ENCODE measurements at regions not wholly inside any gene's neighbourhood (a gene's known extent, or its start where the extent isn't known, plus 50 kb on each side); places are given as distances from the start of the nearest gene placed in this dataset.

DNA sequence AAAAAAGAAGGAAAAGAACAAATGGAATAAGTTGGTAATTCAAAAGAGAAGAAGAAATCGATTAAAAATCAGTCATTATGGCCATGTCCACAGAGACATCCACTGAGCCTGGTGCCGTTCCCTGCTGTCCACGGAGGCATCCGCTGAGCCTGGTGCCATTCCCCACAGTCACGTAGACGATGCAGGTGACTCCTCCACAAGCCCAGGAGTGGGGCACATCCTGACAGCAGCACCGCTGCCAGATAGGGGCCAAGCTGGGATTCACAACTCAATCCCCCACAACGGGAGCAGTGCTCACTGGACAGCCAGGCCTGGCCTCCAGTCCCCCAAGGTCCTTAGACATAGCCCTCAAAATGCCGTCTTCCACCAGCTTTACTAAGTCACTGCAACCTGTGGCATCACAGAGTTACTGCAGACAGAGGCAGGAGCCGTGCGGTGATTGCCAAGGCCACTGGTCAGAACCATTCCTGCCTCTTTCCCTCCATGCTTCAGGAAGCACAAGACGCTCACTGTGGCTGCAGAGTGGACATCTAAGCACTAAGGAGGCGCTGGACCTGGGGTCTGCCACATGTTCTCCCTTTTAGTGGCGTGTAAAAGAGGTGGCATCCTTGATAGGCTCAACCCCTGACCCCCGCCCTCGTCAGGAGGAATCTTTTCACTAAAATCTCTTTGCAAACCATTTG is 131.5 kb upstream of the SPACA7 start:
- Histone ChIP-seq H3K9ac (replicated peaks; ENCODE audit: extremely low read depth, insufficient read depth, low read length) (no peak overlapping the region), H3K9me3 (replicated peaks; ENCODE audit: control insufficient read depth, insufficient read depth, low read length) (no peaks in the 10 kb centered on the region), H3K4me1 (ENCODE audit: control insufficient read depth, extremely low read depth, insufficient read depth, low read length) (no peaks in the 10 kb centered on the region), H3K4me2 (ENCODE audit: insufficient read depth, low read length) (no peak overlapping the region), H3K79me2 (ENCODE audit: control insufficient read depth, insufficient read depth, low read length) (no peaks in the 10 kb centered on the region), H3K27me3 (ENCODE audit: control insufficient read depth in 2 of 2, insufficient read depth in 2 of 2, low read length in 2 of 2) (no peaks in the 10 kb centered on the region), H4K20me1 (replicated peaks; ENCODE audit: control insufficient read depth, extremely low read depth, insufficient read depth, low read length) (no peaks in the 10 kb centered on the region), H2AFZ (ENCODE audit: low read depth, low read length) (no peak overlapping the region), H3K4me3 (replicated peaks in 1 of 3; ENCODE audit: insufficient read depth in 1 of 3, low read depth in 1 of 3, low read length in 3 of 3) (no peak overlapping the region), H3K36me3 (ENCODE audit: control insufficient read depth in 2 of 2, extremely low read depth in 1 of 2, insufficient read depth in 2 of 2, low read length in 2 of 2) (no peaks in the 10 kb centered on the region), H3K27ac (ENCODE audit: insufficient read depth, low read depth, low read length) (no peak overlapping the region), H3K9me1 (replicated peaks; ENCODE audit: control insufficient read depth, extremely low read depth, insufficient read depth, low read length) (no peaks in the 10 kb centered on the region)
- intact Hi-C loops (cut with micrococcal nuclease) (no loop called here), dilution Hi-C loops (cut with MboI; ENCODE audit: extremely low pct_ligation_motif_present, low sequenced_read_pairs) (no loop called here)
- BruUV-seq (replicated peaks), result no TSS peak
- TF ChIP-seq MAX (IDR thresholded peaks at IDR 0.05; ENCODE audit: insufficient read depth, insufficient read length) (no peak), POLR2A (IDR thresholded peaks at IDR 0.05; ENCODE audit: low read depth, low read length) (no peak), JUN (IDR thresholded peaks at IDR 0.05; ENCODE audit: borderline replicate concordance, insufficient read depth, insufficient read length, low read depth) (no peak), MYC (IDR thresholded peaks at IDR 0.05; ENCODE audit: low read depth, low read length) (no peak), GATA2 (IDR thresholded peaks at IDR 0.05; ENCODE audit: insufficient read depth, insufficient read length, low read depth, low read length) (no peak), FOS (IDR thresholded peaks at IDR 0.05; ENCODE audit: borderline replicate concordance, insufficient read depth, low read length) (no peak), CTCF (IDR thresholded peaks at IDR 0.05; ENCODE audit: extremely low read depth in 1 of 2, insufficient read depth in 1 of 2, low read depth in 1 of 2, low read length in 2 of 2) (no peak), POLR2AphosphoS5 (IDR thresholded peaks at IDR 0.05; ENCODE audit: insufficient read depth, low read depth, low read length) (no peak), EZH2 (IDR thresholded peaks at IDR 0.05; ENCODE audit: borderline replicate concordance, low read depth, low read length, severe bottlenecking) (no peak)
- POLR2A ChIA-PET, result no interaction called here
- CTCF ChIA-PET, result no interaction called here
- FAIRE-seq, result no peak
- no peak for DNase-seq (ENCODE audit: low read depth, low spot score)
